ENCODE measurements at regions not wholly inside any gene's neighbourhood (a gene's known extent, or its start where the extent isn't known, plus 50 kb on each side); places are given as distances from the start of the nearest gene placed in this dataset.

GRCh38 chr5:145141534-145141933, 693.6 kb downstream of the PRELID2 start:
- TF ChIP-seq POLR2AphosphoS5 (IDR thresholded peaks at IDR 0.05; ENCODE audit: low read depth), result no peak
- no peak for TF ChIP-seq CTCF (conservative IDR thresholded peaks at IDR 0.05; ENCODE audit: low read depth in 2 of 2)
- TF ChIP-seq NANOG (IDR thresholded peaks at IDR 0.05; ENCODE audit: borderline replicate concordance), result no peak
- TF ChIP-seq EZH2 (IDR thresholded peaks at IDR 0.05; ENCODE audit: low read depth, unreplicated experiment), result no peak
- no peak for TF ChIP-seq ZNF114 (CRISPR knock-in tag; IDR thresholded peaks at IDR 0.05)
- no peak for TF ChIP-seq REST (IDR thresholded peaks at IDR 0.05; ENCODE audit: unreplicated experiment)
- no peak for TF ChIP-seq EZH2phosphoT487 (IDR thresholded peaks at IDR 0.05; ENCODE audit: unreplicated experiment)
- no peak for TF ChIP-seq JUNB (IDR thresholded peaks at IDR 0.05; ENCODE audit: unreplicated experiment)
- no peak for TF ChIP-seq ZNF331 (CRISPR knock-in tag; IDR thresholded peaks at IDR 0.05; ENCODE audit: low read depth)
- TF ChIP-seq CREB1 (CRISPR knock-in tag; IDR thresholded peaks at IDR 0.05; ENCODE audit: low read depth), result no peak

All from GM23338 (cell line).